ENCODE measurements at regions not wholly inside any gene's neighbourhood (a gene's known extent, or its start where the extent isn't known, plus 50 kb on each side); places are given as distances from the start of the nearest gene placed in this dataset.
"Not testable (repeated sequence)": the region's sequence is repeated elsewhere in the genome, so short reads cannot be mapped to it uniquely, and the experiment has no call there.

DNA sequence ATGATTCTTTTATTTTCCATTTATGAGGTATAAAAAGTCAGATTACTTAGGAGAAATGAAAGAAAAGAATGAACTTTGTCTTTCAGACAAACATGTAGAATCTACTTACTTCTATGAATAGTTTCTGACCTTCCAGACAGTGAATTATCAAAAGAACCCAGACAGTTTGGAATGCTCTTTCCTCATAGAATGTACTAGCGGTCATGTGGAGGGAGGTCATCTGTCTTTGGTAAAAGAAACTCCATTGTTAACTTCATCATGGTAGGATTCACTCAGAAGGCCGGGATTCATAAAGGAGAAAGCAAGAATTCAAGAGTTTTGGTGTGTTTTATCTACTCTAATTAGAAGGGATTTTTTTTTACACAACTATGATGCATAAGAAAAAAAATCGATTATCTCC is 144.8 kb upstream of the ZNF804B start:
- DNase-seq (ENCODE audit: low spot score) = no peak

DNA sequence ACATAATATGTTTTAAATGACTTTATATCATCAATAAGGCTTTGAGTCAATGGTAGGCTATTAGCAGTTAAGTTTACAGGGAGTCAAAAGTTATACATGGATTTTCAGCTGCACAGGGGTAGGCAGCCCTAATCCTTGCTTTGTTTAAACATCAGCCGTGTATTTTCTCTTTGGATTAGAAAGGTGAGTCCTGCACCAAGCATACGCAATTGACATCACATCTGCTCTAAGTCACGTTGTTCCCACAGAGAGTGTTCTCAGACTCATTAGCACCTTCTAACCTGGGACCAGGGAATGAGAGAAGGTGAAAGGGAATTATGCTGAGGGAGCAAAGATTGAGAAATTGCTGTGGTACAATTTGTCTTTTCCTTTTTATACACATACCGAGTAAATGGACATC is 148.6 kb upstream of the ZNF804B start:
- DNase-seq (ENCODE audit: low spot score) = no peak

DNA sequence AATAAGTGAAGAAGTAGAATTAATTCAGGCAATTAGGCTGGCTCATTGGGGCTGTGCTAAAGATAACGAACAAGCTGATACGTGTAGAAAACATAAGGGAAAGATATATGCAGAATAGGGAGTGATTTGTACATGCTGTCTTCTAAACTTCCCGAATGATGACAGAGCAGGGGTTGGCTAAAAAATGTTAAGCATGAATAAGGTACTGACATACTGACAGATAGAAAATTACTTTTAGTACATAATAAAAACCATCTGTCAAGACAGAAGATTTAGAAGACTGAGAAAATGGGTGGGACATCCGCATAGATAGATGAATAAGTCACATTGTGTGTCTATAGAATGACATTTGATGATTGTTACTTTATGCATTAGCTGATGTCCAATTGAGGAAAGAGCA is 158.8 kb upstream of the ZNF804B start:
- DNase-seq (ENCODE audit: low spot score) = no peak

DNA sequence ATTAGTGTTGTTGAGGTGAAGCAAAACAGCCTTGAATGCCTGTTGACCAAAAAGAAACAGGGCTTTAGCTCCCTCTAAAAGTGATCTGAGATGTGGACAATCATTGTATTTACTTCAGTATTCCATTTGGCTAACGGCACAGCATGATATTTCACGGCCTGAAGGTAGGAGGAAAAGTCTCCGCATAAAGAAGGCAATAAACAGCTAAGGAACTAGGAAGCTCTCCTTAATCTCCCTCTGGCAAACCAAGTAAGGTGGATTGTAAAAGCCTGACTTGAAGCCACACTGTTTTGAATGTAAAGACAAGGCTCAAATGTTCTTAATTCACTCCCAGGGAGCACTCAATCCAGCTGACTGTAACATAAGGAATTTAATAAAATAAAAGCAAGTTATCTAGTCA is 160.0 kb upstream of the ZNF804B start:
- DNase-seq (ENCODE audit: low spot score) = no peak

DNA sequence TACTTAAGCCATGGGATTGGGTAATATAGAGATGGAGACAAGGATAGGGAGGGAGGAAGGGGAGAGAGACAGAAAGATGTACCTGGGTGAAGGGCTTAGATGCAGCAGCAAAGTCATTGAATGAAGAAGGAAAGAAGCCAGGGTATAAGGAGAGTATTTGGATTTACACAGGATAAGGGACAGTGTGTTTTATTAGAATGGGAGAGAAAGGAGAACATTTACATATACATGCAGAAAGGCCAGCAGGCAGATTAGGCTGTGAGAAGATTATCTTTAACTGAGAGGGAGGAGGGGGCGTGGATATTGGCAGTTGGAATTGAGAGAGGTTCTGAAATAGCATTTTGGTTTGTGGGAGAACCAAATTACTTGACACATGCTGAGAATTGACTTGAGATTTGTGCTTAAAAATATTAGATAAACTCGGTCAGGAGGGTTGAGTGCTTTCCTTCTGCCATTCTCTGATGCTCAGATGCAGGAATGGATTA is 161.5 kb upstream of the ZNF804B start:
- DNase-seq (ENCODE audit: low spot score) = no peak

DNA sequence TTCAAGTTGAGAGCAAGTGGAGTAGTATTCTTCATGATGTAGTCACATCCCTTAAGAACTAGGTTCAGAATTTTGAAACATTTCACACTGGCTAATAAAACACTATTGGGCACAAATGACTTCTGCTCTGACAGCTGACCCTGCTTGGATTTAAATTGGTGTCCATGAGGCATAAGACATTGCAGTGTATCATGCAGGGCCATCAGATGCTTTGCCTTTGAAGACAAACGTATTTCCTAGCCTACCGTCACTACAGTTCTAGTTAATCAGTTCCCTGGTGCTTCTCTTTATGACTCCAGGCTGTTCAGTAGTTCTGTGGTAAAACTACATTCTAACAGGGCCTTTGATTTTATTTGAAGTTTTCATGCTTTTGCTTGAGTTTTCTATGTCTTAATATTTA is 168.5 kb upstream of the ZNF804B start:
- no peak for DNase-seq (ENCODE audit: low spot score)

DNA sequence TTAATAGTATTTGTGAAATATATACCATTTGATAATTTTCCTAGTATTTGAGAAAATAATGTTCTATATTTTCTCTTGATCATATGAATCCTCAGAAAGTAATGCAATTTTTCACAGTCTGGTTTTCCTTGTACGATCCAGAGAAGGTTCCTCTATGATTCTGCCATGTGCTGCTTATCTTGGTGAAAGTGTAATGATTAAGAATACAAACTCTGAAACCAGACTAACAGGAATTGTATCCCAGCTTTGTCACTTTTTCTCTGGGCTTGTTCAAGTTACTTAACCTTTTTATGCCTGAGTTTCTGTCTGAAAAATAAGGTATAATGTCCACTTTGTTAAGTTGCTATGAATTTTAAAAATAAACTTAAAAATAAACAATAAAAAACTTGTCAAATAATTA is 169.6 kb upstream of the ZNF804B start:
- no peak for DNase-seq (ENCODE audit: low spot score)

DNA sequence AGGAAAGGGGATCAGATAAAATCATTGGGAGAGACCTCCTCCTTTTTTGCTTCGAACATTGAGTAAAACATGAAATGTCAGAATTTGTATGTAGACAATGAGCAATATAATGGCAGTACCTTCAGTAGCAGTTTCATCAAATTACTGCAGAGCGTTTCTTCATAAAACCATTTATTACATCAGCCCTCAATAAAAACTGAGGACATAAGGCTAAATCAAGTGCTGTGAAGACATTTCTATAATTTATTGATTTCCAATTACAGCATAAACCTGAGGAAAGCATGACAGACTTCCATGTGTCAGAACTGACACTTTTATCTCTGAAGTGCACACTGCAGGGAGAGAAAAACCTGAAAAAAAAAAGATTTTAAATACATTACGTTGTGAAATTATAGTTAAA is 172.6 kb upstream of the ZNF804B start:
- DNase-seq (ENCODE audit: low spot score) = no peak

DNA sequence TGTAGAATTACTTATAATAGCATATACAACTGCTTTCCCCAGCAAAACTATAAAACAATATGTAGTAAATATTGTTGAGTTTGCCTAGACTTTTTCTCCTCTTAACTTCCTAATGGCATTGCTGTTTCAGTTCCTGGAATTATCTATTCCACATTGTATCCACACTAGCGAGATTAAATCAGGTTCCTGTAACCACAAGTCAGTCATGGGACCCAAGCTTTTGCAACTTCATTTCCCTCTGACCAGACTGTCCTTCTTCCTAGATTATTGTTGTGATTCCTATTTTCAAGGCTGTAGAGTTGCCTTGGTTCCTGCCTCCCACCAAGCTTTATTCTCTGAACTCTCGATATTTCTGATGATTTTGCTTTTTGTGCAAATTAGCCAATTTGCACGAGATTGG is 173.3 kb upstream of the ZNF804B start:
- no peak for DNase-seq (ENCODE audit: low spot score)

DNA sequence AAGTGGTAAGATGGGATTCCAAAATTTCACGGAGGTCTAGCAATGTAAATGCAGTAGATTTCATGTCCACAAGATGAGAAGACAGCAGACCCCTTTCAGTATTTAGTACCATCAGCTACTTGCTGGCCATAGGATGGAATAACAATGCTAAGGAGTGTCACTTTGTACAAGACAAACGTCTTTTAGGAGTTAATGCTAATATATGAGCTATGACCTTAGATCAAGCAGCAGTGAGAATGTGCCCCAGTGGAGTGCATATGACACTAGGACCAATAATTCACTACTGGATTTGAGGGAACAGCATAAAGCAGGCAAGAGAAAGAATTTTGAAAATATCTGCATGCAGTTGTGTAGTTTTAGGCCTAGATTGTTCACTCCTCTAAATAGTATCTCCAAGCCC is 182.8 kb upstream of the ZNF804B start:
- DNase-seq (ENCODE audit: low spot score) = no peak

DNA sequence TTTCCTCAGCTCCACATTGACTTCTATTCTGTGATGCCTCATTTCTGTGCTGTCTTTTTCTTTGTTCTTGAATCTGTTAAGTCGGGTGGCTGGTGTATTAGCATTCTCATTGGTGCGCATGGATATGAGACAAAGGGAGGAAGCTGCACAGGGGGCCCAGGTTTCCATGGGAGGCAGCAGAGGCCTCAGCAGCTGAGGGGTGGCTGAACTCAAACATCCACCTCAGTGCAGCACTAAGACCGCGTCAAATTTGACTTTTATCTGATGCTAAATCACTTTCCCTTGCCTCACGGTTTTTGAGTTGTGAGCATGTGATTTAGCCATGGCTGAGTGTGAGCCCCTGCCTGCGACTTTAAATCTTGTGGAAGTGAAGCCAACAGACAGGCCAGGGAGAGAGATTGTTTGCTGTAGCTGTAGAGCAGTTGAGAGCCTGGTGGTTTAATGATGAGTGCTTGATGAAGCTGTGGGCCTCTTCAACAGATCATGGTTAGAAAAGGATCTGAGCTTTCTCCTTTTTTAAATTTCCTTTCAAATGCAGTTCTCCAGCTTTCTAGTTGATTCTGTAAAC is 193.3 kb upstream of the ZNF804B start:
- no peak for DNase-seq (ENCODE audit: low spot score)

DNA sequence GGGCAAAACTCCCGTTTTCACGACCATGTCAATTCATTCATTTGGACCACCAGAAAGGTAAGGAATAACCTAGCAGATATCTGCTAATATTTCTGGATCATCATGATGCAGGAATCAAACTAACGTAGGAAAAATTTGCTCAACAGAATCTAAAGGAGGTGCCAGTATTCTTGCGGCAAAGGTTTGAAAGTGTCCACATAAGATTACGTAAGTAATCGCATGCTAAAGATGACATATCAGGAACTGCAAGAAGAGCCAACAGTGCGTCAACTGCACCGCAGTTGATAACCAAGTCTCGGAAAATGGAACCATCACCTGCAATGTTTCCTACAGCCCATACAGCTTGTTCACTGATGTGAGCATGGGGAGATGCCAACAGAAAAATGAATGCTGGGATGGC is 194.1 kb upstream of the ZNF804B start:
- DNase-seq (ENCODE audit: low spot score) = no peak

DNA sequence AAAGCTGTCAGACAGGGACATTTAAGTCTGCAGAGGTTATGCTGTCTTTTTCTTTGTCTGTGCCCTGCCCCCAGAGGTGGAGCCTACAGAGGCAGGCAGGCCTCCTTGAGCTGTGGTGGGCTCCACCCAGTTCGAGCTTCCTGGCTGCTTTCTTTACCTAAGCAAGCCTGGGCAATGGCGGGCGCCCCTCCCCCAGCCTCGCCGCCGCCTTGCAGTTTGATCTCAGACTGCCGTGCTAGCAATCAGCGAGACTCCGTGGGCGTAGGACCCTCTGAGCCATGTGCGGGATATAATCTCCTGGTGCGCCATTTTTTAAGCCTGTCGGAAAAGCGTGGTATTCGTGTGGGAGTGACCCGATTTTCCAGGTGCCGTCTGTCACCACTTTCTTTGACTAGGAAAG is 203.1 kb upstream of the ZNF804B start:
- DNase-seq (ENCODE audit: low spot score) = not testable (repeated sequence)

DNA sequence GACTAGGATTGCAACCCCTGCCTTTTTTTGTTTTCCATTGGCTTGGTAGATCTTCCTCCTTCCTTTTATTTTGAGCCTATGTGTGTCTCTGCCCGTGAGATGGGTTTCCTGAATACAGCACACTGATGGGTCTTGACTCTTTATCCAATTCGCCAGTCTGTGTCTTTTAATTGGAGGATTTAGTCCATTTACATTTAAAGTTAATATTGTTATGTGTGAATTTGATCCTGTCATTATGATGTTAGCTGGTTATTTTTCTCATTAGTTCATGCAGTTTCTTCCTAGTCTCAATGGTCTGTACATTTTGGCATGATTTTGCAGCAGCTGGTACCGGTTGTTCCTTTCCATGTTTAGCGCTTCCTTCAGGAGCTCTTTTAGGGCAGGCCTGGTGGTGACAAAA is 204.7 kb upstream of the ZNF804B start:
- not testable (repeated sequence) for DNase-seq (ENCODE audit: low spot score)

DNA sequence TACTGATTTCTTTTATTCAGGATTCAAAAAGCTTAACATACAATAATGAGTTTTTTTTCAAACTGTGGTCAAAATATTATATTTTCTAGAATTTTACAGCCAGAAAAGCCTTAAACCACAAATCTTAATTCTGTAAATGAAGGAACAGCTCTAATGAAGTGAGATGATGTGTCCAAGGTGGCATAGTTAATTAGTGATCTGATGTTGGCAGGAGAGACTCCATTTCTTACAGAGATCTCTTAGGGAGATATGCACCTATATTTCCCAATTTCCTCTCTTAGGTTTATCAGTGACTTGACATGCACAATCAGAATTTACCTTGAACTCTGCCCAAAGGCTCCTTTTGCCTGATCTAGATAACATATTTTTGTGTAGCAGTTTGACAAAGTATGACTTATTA is 211.1 kb upstream of the ZNF804B start:
- DNase-seq (ENCODE audit: low spot score) = no peak

DNA sequence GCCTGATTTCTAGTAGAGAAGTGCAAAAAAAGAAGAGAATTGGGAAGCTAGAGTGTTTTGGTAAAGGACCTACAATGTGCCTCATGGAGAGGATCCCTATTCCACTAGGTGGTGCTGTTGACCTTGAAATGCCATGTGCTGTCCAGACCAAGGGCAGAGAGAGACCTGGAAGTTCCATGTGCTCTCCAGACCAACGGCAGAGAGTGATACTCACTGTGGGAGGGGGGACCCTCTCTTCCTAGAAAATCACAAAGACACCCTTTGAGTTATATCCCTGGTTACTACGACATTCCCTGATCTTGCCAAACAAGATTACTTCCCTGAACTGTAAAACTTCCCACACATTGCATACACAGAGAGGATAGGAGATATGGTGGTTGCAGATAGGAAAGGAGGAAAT is 212.7 kb upstream of the ZNF804B start:
- DNase-seq (ENCODE audit: low spot score) = peak; percentile 9

DNA sequence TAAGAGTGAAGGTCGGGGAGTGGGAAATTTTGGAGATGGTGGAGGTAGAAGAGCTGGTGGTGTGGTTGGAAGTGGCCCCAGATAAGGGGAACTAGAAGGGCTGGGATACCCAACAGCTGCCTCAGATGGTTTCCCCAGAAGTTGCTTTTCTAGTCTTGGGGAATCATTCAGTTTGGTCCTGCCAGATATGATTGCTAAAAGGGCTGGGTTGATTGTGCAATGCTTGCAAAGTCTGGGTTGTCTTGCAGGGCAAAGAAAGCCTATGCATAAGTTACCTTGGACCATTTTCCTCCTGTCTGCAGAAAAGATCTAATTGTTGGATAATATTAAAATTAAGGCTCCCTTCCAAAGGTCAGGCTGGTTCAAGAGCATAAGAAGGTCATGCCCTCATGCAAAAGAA is 213.8 kb upstream of the ZNF804B start:
- DNase-seq (ENCODE audit: low spot score) = no peak

DNA sequence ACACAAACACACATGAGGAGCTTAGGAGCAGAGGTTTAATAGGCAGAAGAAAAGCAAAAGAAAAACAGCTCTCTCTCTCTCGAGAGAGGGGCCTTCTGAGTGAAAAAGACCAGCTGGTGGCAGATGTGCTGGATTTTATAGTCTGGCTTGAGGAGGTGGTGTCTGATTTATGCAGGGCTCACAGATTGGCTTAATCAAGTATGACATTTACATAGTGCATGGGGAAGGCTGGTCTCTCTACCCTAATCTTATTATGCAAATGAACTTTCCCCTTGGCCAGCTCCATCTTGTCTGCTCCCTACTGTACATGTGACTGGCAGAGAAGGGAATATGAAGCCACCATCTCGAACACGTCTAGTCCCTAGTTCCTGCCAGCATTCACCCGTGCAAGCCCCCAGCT is 219.5 kb upstream of the ZNF804B start:
- no peak for DNase-seq (ENCODE audit: low spot score)

DNA sequence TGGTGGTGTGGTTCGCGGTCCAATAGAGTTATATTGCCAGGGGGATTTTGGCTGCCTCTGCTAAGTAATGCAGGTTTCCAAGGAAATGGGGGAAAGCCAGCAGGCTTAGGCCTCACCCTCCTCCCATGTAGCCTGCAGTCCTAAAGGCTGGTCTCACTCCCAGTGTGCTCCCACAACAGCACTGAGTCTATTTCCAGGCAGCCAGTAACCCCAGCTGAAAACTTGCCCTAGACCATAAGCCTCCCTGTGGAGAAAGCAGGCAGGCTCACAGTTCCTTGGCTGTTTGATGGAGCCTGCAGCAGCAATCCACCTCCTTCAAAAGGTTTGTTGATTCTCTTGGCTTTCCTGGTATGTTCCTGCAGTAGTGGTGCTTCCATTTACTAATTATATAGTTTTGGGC is 220.0 kb upstream of the ZNF804B start:
- DNase-seq (ENCODE audit: low spot score) = no peak

DNA sequence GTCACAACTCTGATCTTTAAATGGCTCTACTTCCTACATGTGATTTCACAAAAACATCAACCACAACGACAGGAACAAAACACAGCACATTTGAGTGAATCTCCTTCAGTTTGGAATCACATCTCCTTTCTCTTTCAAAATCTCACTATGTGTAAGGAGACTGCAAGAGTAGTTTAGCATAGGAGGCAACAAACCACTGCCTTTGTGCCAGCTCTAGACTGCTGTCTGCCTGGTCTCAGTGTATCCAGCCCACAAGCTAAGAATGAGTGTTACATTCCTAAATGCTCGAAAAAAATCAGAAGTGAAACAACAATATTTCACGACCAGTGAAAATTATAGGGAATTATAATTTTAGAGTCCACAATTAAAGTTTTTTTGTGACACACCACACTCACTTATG is 217.0 kb upstream of the STEAP4 start:
- no peak for DNase-seq (ENCODE audit: low spot score)

DNA sequence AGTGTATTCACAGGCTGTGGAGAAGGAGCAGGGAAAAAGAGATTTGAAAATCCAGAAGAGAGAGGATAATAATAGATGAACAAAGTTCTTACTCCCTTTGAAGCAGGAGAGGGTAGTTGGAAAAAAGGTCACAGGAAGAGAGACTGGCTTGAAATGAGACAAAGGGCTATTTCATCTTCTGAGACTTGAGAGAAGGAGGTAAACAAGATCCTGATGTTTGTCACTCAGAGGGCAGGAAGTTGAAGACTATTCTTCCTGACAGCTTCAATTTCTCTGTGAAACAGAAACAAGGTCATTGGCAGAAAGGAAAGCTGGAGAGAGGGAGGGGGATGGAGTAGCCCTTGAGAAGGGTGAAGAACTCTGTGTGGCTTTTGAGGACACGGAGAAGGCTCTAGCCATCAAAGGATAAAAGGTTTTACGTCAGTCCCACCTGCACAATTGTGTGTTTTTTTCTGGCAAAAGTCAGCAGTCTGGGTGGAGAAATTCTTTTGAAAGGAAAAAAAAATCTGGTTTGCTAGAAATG is 216.1 kb upstream of the STEAP4 start:
- no peak for DNase-seq (ENCODE audit: low spot score)

DNA sequence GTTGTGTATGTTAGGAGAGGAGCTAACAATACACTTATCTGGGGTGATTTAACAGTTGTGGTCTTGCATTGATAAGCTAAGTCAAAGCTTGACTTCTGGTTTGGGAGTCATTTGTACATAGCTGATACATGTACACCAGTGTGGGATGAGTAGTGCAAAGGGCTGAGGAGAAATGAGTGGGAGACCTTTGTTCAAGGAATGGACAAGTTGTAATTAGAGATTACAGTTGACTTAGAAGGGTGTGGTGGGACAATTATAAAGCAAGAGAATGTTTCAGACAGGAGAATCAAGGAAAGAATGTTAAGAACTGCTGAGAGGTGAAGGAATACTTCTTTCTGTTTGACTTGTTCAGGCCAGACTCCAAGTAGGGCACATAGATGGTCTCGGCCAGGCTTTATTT is 209.7 kb upstream of the STEAP4 start:
- DNase-seq (ENCODE audit: low spot score) = no peak

DNA sequence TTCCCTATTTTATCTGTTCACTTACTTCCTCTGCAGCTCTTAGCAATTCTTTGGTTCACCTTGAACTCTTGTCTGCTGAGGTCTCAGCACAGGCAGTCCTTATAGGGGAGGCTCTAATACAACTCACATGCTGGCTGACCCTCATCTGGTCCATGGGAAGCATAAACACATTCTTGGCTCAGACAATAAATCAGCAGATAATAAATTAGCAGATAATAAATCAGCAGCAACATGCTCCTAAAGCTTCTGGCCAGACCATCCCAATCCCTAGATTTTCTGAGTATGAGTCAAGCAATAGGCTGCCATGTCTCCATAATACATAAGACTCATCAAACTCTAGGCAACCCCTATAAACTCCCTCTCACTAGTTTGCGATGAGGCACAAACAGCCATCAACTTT is 208.6 kb upstream of the STEAP4 start:
- DNase-seq (ENCODE audit: low spot score) = no peak

DNA sequence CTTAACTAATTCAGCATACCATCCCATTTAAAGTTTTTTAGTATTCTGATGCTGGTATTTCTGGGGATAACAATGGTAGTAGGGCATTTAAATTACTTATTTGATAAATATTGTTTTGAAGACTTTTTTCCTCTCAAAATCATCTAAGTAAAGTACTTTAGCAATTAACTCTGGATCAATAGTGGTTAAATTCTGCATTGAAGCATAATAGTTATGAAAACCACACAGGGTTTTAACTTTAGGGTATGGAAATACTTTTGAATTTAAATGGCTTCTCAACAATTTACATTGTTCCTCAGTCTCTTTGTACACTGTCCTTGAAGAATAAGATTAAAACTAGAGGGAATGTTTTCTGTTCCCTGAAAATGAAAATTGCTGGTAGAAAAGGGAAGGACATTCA is 202.6 kb upstream of the STEAP4 start:
- no peak for DNase-seq (ENCODE audit: low spot score)

DNA sequence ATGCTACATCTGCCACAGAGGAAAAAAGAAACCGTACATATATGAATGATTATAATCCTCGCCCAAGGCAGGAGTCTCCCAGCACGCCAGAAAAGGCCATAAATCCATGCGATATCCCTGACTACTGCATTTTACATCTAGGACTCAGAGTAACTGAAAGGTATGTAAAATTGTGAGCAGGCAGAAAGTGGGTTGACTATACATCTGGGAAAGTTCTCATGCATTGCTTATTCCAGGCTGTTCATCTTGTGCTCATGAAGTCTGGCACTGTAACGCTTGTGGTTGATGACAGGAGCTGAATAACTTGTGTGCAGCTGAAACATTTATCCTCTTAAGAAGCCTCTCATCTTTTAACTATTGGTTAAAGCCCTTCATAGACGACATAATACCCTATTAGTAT is 193.4 kb upstream of the STEAP4 start:
- DNase-seq (ENCODE audit: low spot score) = no peak
